ENCODE measurements at regions not wholly inside any gene's neighbourhood (a gene's known extent, or its start where the extent isn't known, plus 50 kb on each side); places are given as distances from the start of the nearest gene placed in this dataset.

GRCh38 chrX:117400005-117400404 is 716.6 kb downstream of the KLHL13 start:
- no peak for TF ChIP-seq EZH2 (IDR thresholded peaks at IDR 0.05)
- TF ChIP-seq POLR2AphosphoS5 (IDR thresholded peaks at IDR 0.05; ENCODE audit: borderline replicate concordance, low read depth, low read length), result no peak
